IMR-90 (cell line): ENCODE measurements at regions not wholly inside any gene's neighbourhood (a gene's known extent, or its start where the extent isn't known, plus 50 kb on each side); places are given as distances from the start of the nearest gene placed in this dataset.

Source experiments
- ATAC-seq: fragments of 200-7000 bp; cut with Tn5 transposase; 2 replicates; pipeline ENCODE4 v1.9.1; 2020; ENCODE audit warnings: low read depth, mild to moderate bottlenecking, moderate library complexity
- BruUV-seq: library from RNA; stranded (reverse); fragments of 400-500 nt; replicated peaks from 2 replicates; lab custom pipeline; 2021; lab: Mats Ljungman, UMichigan
- CTCF ChIA-PET: fragments of 300-600 bp; formaldehyde crosslinking; extraction: SDS; loops from one replicate; lab custom pipeline; 2021; ENCODE audit warnings: antibody characterized with exemption; lab: Yijun Ruan, JAX
- POLR2A ChIA-PET: fragments of 300-600 bp; sonication (Branson Sonifier 250); formaldehyde crosslinking; loops from one replicate; lab custom pipeline; 2022; ENCODE audit warnings: antibody characterized with exemption; ENCODE audit not compliant: unreplicated experiment; lab: Charles Lee
- DNase-seq: peaks from one replicate; pipeline ENCODE4 v3.0.0; 2013
- H2AFZ ChIP-seq: replicated peaks from 2 replicates; pipeline ENCODE3; 2013; ENCODE audit warnings: low read length, mild to moderate bottlenecking; ENCODE audit not compliant: poor library complexity
- H2AK5ac ChIP-seq: 2 replicates; pipeline ENCODE4 v1.6.1; 2013; ENCODE audit warnings: low read depth, low read length, inconsistent platforms
- H2AK9ac ChIP-seq: replicated peaks from 2 replicates; pipeline ENCODE3; 2013; ENCODE audit warnings: mild to moderate bottlenecking, low read depth, low read length, moderate library complexity; ENCODE audit not compliant: poor library complexity
- H2BK120ac ChIP-seq: 2 replicates; pipeline ENCODE4 v1.6.1; 2013; ENCODE audit warnings: low read depth, low read length, inconsistent platforms
- H2BK15ac ChIP-seq: 3 replicates; pipeline ENCODE4 v1.6.1; 2013; ENCODE audit warnings: low read depth, low read length, inconsistent platforms
- H2BK20ac ChIP-seq: 2 replicates; pipeline ENCODE4 v1.6.1; 2013; ENCODE audit warnings: low read depth, mild to moderate bottlenecking, inconsistent platforms, low read length, moderate library complexity
- H2BK5ac ChIP-seq: 2 replicates; pipeline ENCODE4 v1.6.1; 2013; ENCODE audit warnings: mild to moderate bottlenecking, low read depth, low read length, inconsistent platforms; ENCODE audit not compliant: poor library complexity, severe bottlenecking
- H3K14ac ChIP-seq: replicated peaks from 2 replicates; pipeline ENCODE4 v1.6.1; 2013; ENCODE audit warnings: low read depth, low read length, inconsistent platforms
- H3K18ac ChIP-seq: 2 replicates; pipeline ENCODE4 v1.6.1; 2013; ENCODE audit warnings: low read depth, low read length, control low read depth
- H3K23ac ChIP-seq: 2 replicates; pipeline ENCODE4 v1.6.1; 2013; ENCODE audit warnings: low read depth, low read length, inconsistent platforms
- H3K27ac ChIP-seq: 2 replicates; pipeline ENCODE4 v1.5.1; 2013; ENCODE audit warnings: mild to moderate bottlenecking, control low read depth, low read length; ENCODE audit not compliant: insufficient read depth
- H3K27me3 ChIP-seq: 2 replicates; pipeline ENCODE4 v1.6.1; 2013; ENCODE audit warnings: low read length; ENCODE audit not compliant: control insufficient read depth, insufficient read depth
- H3K36me3 ChIP-seq: 2 replicates; pipeline ENCODE4 v1.6.1; 2013; ENCODE audit warnings: low read length, mixed read lengths; ENCODE audit not compliant: control insufficient read depth, insufficient read depth
- H3K4ac ChIP-seq: 2 replicates; pipeline ENCODE4 v1.6.1; 2013; ENCODE audit warnings: low read depth, low read length, inconsistent platforms
- H3K4me1 ChIP-seq: 2 replicates; pipeline ENCODE4 v1.6.1; 2013; ENCODE audit warnings: low read length, mixed read lengths; ENCODE audit not compliant: control insufficient read depth, insufficient read depth
- H3K4me2 ChIP-seq: 2 replicates; pipeline ENCODE4 v1.6.1; 2013; ENCODE audit warnings: low read depth, mild to moderate bottlenecking, control low read depth, low read length, moderate library complexity
- H3K4me3 ChIP-seq: 2 replicates; pipeline ENCODE4 v1.5.1; 2013; ENCODE audit warnings: low read depth, mild to moderate bottlenecking, control low read depth, low read length, moderate library complexity; ENCODE audit not compliant: insufficient read depth
- H3K56ac ChIP-seq: 2 replicates; pipeline ENCODE4 v1.6.1; 2013; ENCODE audit warnings: low read length, inconsistent platforms; ENCODE audit not compliant: insufficient read depth; ENCODE audit errors: extremely low read depth
- H3K79me1 ChIP-seq, 2 experiments: 2 replicates each; pipeline ENCODE4 v1.6.1; 2013; ENCODE audit warnings: low read length in 2 of 2, inconsistent platforms in 1 of 2, low read depth in 1 of 2
- H3K9ac ChIP-seq: 2 replicates; pipeline ENCODE4 v1.6.1; 2013; ENCODE audit warnings: low read depth, low read length, control low read depth
- H3K9me1 ChIP-seq: 2 replicates; pipeline ENCODE4 v1.6.1; 2013; ENCODE audit warnings: low read length, inconsistent platforms; ENCODE audit not compliant: insufficient read depth
- H3K9me3 ChIP-seq: 2 replicates; pipeline ENCODE4 v1.6.1; 2013; ENCODE audit warnings: low read length; ENCODE audit not compliant: control insufficient read depth, insufficient read depth
- H4K20me1 ChIP-seq: 2 replicates; pipeline ENCODE4 v1.6.1; 2013; ENCODE audit warnings: low read length, inconsistent platforms; ENCODE audit not compliant: insufficient read depth
- H4K5ac ChIP-seq: 2 replicates; pipeline ENCODE4 v1.6.1; 2013; ENCODE audit warnings: mild to moderate bottlenecking, low read depth, low read length, control low read depth
- H4K8ac ChIP-seq, 2 experiments: 2 replicates each; pipeline ENCODE4 v1.6.1; 2013; ENCODE audit warnings: low read depth in 2 of 2, low read length in 2 of 2, control low read depth in 1 of 2, inconsistent platforms in 1 of 2
- H4K91ac ChIP-seq: 2 replicates; pipeline ENCODE4 v1.6.1; 2013; ENCODE audit warnings: low read depth, low read length, inconsistent platforms; ENCODE audit not compliant: insufficient read depth
- BHLHE40 ChIP-seq: fragments of 150-350 bp; IDR thresholded peaks from 2 replicates; pipeline ENCODE4 v1.6.1; 2016; ENCODE audit warnings: mild to moderate bottlenecking, low read depth, low read length
- CEBPB ChIP-seq: IDR thresholded peaks from 2 replicates; pipeline ENCODE4 v1.6.1; 2012; ENCODE audit warnings: low read depth, low read length, improper control_type of control experiment
- CHD1 ChIP-seq: IDR thresholded peaks from 2 replicates; pipeline ENCODE4 v1.6.1; 2012; ENCODE audit warnings: low read depth, low read length, improper control_type of control experiment
- FOS ChIP-seq: fragments of 150-350 bp; IDR thresholded peaks from 2 replicates; pipeline ENCODE4 v1.6.1; 2016; ENCODE audit warnings: low read depth, low read length
- MAFK ChIP-seq: IDR thresholded peaks from 2 replicates; pipeline ENCODE4 v1.6.1; 2012; ENCODE audit warnings: low read depth, low read length, improper control_type of control experiment
- MAZ ChIP-seq: IDR thresholded peaks from 2 replicates; pipeline ENCODE4 v1.6.1; 2012; ENCODE audit warnings: low read depth, mild to moderate bottlenecking, low read length, improper control_type of control experiment, moderate library complexity, borderline replicate concordance
- MXI1 ChIP-seq: IDR thresholded peaks from 2 replicates; pipeline ENCODE4 v1.6.1; 2012; ENCODE audit warnings: low read depth, mild to moderate bottlenecking, low read length, moderate library complexity, borderline replicate concordance
- NFE2L2 ChIP-seq: fragments of 150-350 bp; IDR thresholded peaks from 2 replicates; pipeline ENCODE4 v1.6.1; 2016; ENCODE audit warnings: low read depth, mild to moderate bottlenecking, low read length
- POLR2A ChIP-seq: IDR thresholded peaks from 2 replicates; pipeline ENCODE4 v1.6.1; 2012; ENCODE audit warnings: mild to moderate bottlenecking, low read depth, low read length
- RAD21 ChIP-seq: IDR thresholded peaks from 2 replicates; pipeline ENCODE4 v1.6.1; 2012; ENCODE audit warnings: low read length, improper control_type of control experiment
- RCOR1 ChIP-seq: IDR thresholded peaks from 2 replicates; pipeline ENCODE4 v1.6.1; 2012; ENCODE audit warnings: mild to moderate bottlenecking, low read length, improper control_type of control experiment; ENCODE audit not compliant: insufficient replicate concordance
- RFX5 ChIP-seq: IDR thresholded peaks from 2 replicates; pipeline ENCODE4 v1.8.0; 2012; ENCODE audit warnings: low read depth, mild to moderate bottlenecking, low read length, moderate library complexity
- SMC3 ChIP-seq: fragments of 150-350 bp; IDR thresholded peaks from 2 replicates; pipeline ENCODE4 v1.6.1; 2016; ENCODE audit warnings: low read depth, mild to moderate bottlenecking, antibody characterized with exemption, low read length, moderate library complexity
- WGBS, 2 experiments: methylation state at CpG; one replicate each; pipeline versions ENCODE4 v1.1.5 to v1.1.7; 2013; ENCODE audit warnings: missing lambda C conversion rate in 2 of 2; ENCODE audit not compliant: insufficient read length in 1 of 2; ENCODE audit errors: extremely low coverage in 2 of 2; 5-methylcytosine and 5-hydroxymethylcytosine counted together
- dilution Hi-C: fragments of 300-500 bp; cut with HindIII; formaldehyde crosslinking; loops from one replicate; pipeline ENCODE4 v1.14.3; 2018; ENCODE audit warnings: low sequenced_read_pairs; ENCODE audit not compliant: unreplicated experiment
- in situ Hi-C: fragments of 300-500 bp; cut with MboI; formaldehyde crosslinking; loops from 3 replicates; pipeline ENCODE4 v1.14.3; 2019; ENCODE audit warnings: low sequenced_read_pairs, inconsistent platforms, mixed read lengths
- intact Hi-C: fragments of 100-400 bp; cut with micrococcal nuclease; formaldehyde crosslinking; loops from 2 replicates; pipeline ENCODE4 v1.10.0; 2022
- TF ChIP-seq, protein P1 (sequence below): fragments of 150-350 bp; IDR thresholded peaks from 2 replicates; pipeline ENCODE4 v1.6.1; 2017; ENCODE audit warnings: mild to moderate bottlenecking, antibody characterized with exemption, low read length, low read depth
- TF ChIP-seq, protein P2 (sequence below): conservative IDR thresholded peaks from 2 replicates; pipeline ENCODE4 v1.5.1; 2012; ENCODE audit warnings: mild to moderate bottlenecking, low read depth, low read length, improper control_type of control experiment
- TF ChIP-seq, protein P3 (sequence below): fragments of 150-350 bp; IDR thresholded peaks from 2 replicates; pipeline ENCODE4 v1.6.1; 2016; ENCODE audit warnings: low read depth, mild to moderate bottlenecking, low read length, moderate library complexity, borderline replicate concordance

DNA sequence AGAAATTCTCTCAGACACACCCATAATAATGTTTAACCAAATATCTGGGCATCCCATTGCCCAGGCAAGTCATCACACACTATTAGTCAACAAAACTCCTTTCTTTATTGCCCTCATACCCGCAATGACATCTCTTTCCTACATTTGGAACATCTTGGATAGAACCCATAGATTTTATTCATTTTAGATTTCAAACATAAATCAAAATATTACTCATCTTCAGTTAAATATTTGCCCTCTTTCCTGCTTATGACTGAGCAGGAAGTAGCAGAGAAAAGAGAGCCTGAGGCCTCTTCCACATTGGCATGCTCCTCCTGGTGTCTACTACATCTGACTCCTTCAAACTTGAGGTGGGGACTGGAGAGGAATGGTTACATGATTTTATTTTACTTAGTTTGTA lies 592.0 kb downstream of the CHSY3 start:
- POLR2A ChIA-PET: no interaction called here
- Histone ChIP-seq H4K91ac (no peak overlapping the region), H3K9me3 (no peaks in the 10 kb centered on the region), H3K79me1 (no peaks in the 10 kb centered on the region), H2BK15ac (no peak overlapping the region), H3K18ac (no peak overlapping the region), H3K9me1 (no peaks in the 10 kb centered on the region), H3K9ac (no peak overlapping the region), H3K14ac (no peak overlapping the region), H2BK120ac (no peak overlapping the region), H3K23ac (no peak overlapping the region), H4K5ac (no peak overlapping the region), H4K8ac (no peak overlapping the region), H3K4me3 (no peak overlapping the region), H2AK9ac (no peak overlapping the region), H3K27me3 (no peaks in the 10 kb centered on the region), H2BK5ac (no peak overlapping the region), H2AK5ac (no peak overlapping the region), H4K20me1 (no peaks in the 10 kb centered on the region), H3K56ac (no peak overlapping the region), H3K36me3 (no peaks in the 10 kb centered on the region), H3K4me2 (no peak overlapping the region), H2AFZ (no peak overlapping the region), H3K4ac (no peak overlapping the region), H3K27ac (no peak overlapping the region), H3K4me1 (no peaks in the 10 kb centered on the region), H2BK20ac (no peak overlapping the region)
- no CpG with 5 or more reads among the region's 1 CpG for WGBS, 2 experiments
- no TSS peak for BruUV-seq
- DNase-seq (no peak), ATAC-seq (no peak)
- CTCF ChIA-PET: no interaction called here
- in situ Hi-C loops: no loop called here
- dilution Hi-C loops: no loop called here
- intact Hi-C loops: no loop called here
- TF ChIP-seq RFX5 (no peak), MAZ (no peak), POLR2A (no peak), RAD21 (no peak), CEBPB (no peak), MAFK (no peak), BHLHE40 (no peak), NFE2L2 (no peak), SMC3 (no peak), RCOR1 (no peak), FOS (no peak), CHD1 (no peak), MXI1 (no peak)
- TF ChIP-seq, protein P1, sequence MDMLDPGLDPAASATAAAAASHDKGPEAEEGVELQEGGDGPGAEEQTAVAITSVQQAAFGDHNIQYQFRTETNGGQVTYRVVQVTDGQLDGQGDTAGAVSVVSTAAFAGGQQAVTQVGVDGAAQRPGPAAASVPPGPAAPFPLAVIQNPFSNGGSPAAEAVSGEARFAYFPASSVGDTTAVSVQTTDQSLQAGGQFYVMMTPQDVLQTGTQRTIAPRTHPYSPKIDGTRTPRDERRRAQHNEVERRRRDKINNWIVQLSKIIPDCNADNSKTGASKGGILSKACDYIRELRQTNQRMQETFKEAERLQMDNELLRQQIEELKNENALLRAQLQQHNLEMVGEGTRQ: no peak
- TF ChIP-seq, protein P2, sequence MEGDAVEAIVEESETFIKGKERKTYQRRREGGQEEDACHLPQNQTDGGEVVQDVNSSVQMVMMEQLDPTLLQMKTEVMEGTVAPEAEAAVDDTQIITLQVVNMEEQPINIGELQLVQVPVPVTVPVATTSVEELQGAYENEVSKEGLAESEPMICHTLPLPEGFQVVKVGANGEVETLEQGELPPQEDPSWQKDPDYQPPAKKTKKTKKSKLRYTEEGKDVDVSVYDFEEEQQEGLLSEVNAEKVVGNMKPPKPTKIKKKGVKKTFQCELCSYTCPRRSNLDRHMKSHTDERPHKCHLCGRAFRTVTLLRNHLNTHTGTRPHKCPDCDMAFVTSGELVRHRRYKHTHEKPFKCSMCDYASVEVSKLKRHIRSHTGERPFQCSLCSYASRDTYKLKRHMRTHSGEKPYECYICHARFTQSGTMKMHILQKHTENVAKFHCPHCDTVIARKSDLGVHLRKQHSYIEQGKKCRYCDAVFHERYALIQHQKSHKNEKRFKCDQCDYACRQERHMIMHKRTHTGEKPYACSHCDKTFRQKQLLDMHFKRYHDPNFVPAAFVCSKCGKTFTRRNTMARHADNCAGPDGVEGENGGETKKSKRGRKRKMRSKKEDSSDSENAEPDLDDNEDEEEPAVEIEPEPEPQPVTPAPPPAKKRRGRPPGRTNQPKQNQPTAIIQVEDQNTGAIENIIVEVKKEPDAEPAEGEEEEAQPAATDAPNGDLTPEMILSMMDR: no peak
- TF ChIP-seq, protein P3, sequence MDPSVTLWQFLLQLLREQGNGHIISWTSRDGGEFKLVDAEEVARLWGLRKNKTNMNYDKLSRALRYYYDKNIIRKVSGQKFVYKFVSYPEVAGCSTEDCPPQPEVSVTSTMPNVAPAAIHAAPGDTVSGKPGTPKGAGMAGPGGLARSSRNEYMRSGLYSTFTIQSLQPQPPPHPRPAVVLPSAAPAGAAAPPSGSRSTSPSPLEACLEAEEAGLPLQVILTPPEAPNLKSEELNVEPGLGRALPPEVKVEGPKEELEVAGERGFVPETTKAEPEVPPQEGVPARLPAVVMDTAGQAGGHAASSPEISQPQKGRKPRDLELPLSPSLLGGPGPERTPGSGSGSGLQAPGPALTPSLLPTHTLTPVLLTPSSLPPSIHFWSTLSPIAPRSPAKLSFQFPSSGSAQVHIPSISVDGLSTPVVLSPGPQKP: no peak
